ENCODE measurements at regions not wholly inside any gene's neighbourhood (a gene's known extent, or its start where the extent isn't known, plus 50 kb on each side); places are given as distances from the start of the nearest gene placed in this dataset.

DNA sequence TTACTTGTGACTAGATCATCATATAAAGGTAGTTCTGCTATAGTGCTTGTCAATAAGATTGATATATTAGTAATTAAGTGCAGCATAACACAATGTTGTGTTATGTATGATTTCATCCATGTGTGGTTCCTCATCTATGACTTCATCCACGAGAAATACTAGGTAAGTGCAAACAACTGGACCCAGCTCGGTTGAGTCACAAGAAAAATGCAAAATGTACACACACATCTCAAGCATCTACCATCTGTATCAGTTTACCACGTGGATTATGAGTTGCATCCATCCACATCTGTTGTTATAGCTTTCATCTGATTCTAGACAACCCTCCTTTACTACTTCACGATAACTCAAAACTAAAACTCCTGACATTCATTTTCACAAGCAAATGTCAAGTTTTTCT is 517.0 kb upstream of the CITED2 start:
- no peak for TF ChIP-seq TAF1 (IDR thresholded peaks at IDR 0.05; ENCODE audit: low read depth)
- TF ChIP-seq EP300 (conservative IDR thresholded peaks at IDR 0.05; ENCODE audit: poor library complexity, severe bottlenecking) = no peak
- no peak for TF ChIP-seq MXI1 (conservative IDR thresholded peaks at IDR 0.05; ENCODE audit: poor library complexity, severe bottlenecking)
- no peak for TF ChIP-seq POLR2AphosphoS5 (IDR thresholded peaks at IDR 0.05)

Measured in neural cell (in vitro differentiated cells).